NCI-H1436 (cell line): ENCODE measurements at regions not wholly inside any gene's neighbourhood (a gene's known extent, or its start where the extent isn't known, plus 50 kb on each side); places are given as distances from the start of the nearest gene placed in this dataset.
A peak's percentile ranks its signal among the peaks of the same experiment; 100 is the strongest.
"Not testable (repeated sequence)": the region's sequence is repeated elsewhere in the genome, so short reads cannot be mapped to it uniquely, and the experiment has no call there.

Experiments used
- DNase-seq: peaks from one replicate; lab custom pipeline; 2025; lab: John Stamatoyannopoulos, UW

DNA sequence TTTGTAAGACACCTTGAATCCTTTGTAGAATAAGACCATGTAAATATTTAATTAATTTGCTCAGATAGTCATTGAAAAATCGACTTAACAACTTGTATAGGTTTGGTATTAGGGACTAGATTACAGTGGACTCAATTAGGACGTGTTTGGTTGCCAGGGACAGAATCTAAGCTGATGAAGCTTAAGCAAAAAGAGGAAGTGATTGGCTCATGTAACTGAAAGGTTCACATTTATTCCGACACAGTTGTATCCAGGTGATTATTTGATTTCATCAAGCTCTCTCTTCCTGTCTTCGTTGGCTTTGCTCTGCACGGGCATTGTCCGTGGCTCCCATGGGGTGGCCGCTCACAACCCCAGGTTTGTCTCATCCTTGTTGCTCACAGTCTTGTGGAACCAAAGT lies 146.4 kb downstream of the C11orf91 start:
- DNase-seq = no peak

DNA sequence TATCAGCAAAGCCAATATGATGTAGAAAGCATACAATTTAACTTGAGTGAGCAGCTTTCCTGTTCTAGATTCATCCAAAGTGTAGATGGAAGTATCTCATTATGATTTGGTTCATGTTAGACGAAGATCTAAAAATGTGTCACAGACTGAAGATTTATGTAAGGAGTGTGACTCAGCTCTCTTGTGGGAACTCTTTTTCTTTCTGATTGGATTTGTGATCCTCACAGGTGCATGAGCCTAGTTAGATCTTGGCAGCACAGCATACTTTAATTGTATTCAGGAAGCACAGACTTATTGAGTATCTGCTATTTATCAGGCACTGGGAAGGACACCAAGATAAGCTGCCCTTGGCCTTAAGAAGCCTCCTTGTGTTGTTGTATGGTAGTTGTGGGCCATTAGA lies 147.1 kb downstream of the C11orf91 start:
- DNase-seq = peak; percentile 45

DNA sequence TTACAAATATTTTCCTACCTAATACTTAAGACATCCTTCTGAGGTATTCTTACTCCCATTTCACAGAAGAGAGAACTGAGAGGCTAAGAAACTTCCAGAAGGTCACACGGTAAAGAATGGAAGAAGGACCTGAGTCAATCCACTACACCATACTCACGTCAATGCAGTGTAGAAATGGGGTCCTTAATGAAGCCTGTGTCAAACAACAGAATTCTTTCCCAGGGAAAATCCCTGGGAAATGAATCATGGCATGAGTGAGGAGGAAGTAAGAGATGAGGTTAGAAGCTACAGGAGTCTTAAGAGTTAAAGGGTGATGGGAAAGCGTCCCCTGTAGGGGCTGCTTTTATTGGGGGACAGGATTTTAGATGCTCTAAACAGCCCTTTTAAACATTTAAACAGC lies 147.9 kb downstream of the C11orf91 start:
- no peak for DNase-seq

DNA sequence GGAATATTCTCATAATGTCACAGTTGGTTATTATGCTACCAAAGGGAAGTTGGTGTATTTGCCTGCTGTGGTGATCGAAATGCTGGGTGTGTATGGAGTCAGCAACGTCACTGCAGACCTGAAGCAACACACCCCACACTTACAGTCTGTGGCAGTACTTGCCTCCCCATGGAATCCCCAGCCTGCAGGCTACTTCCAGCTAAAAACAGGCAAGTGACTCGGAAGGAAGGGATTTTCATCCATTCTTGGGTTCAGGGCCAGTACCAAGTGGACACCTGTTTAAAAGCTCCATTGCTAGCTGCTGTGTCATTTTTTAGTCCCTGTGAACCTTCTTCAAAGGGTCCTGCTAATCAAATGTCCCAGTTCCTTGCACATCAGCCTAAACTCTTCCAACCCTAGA lies 149.6 kb downstream of the C11orf91 start:
- no peak for DNase-seq

DNA sequence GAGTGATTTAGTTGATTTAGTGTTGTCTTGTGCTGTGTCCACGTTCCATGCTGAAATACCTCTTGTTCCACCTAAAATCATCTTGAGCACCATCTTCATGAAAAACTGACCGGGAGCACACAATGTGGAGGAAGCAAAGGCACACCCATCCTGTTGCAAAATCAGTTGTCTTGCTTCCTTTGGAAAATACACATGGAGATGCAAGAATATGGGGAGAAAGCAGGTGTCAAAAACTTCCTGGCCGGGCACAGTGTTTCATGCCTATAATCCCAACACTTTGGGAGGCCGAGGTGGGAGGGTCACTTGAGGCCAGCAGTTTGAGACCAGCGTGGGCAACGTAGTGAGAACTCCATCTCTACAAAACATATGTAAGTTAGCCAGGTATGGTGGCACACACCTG lies 151.1 kb downstream of the C11orf91 start:
- DNase-seq = no peak

DNA sequence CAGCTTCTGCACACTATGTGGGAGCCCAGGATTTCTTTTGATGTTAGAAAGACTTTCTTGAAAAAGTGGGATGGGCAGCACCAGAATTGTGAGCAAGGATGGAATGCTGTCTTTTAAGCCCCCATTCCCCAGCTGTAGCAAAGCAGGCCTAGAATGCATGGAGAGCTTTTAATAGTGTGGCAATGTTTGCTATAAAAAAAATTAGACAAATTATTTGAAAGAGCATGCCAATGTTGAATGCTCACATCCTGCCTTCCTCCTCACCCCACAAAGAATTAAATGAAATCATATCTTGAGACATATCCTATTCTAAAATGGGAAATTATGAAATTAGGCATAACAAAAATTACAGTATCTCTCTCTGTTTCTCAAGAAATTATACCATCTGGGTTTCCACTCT lies 154.7 kb downstream of the C11orf91 start:
- no peak for DNase-seq

DNA sequence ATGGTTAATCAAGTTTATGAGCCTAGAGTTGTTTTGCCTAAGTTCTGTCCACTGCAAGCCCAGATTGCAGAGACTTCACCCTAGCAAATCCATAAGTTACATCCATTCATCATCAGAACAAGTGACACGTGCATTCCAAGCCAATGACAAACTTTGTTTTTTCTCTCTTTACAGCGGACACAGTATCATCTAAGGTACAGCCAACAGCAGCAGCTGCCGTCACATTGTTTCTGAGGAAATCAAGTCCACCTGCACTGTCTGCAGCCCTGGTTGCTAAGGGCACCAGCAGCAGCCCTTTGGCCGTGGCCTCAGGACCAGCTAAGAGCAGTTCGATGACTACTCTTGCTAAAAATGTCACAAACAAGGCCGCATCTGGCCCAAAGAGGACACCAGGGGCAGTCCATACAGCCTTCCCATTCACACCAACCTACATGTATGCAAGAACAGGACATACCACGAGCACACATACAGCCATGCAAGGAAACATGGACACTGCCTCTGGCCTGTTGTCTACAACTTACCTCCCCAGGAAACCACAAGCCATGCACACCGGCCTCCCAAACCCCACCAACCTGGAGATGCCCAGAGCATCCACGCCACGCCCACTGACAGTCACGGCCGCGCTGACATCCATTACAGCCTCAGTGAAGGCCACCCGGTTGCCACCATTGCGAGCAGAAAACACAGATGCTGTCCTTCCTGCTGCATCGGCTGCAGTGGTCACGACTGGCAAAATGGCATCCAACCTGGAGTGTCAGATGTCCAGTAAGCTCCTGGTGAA lies 155.8 kb downstream of the C11orf91 start:
- no peak for DNase-seq

DNA sequence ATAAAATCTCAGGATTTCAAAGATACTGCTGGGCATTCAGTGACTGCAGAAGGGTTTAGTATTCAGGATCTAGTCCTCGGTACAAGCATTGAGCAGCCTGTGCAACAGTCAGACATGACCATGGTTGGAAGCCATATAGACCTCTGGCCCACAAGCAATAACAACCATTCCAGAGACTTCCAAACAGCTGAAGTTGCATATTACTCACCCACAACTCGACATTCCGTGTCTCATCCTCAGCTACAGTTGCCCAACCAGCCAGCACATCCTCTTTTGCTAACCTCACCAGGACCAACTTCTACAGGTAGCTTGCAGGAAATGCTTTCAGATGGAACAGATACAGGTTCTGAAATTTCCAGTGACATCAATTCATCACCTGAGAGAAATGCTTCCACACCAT lies 156.8 kb downstream of the C11orf91 start:
- no peak for DNase-seq

DNA sequence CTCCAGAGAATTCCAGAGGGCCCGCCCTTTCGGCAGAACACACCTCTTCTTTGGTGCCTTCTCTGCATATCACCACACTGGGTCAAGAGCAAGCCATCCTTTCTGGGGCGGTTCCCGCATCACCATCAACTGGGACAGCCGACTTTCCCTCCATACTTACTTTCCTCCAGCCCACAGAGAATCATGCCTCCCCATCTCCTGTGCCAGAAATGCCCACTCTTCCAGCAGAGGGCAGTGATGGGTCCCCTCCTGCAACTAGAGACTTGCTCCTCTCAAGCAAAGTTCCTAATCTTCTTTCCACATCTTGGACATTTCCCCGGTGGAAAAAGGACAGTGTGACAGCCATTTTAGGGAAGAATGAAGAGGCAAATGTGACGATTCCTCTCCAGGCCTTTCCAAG lies 157.7 kb downstream of the C11orf91 start:
- peak; percentile 10 for DNase-seq

DNA sequence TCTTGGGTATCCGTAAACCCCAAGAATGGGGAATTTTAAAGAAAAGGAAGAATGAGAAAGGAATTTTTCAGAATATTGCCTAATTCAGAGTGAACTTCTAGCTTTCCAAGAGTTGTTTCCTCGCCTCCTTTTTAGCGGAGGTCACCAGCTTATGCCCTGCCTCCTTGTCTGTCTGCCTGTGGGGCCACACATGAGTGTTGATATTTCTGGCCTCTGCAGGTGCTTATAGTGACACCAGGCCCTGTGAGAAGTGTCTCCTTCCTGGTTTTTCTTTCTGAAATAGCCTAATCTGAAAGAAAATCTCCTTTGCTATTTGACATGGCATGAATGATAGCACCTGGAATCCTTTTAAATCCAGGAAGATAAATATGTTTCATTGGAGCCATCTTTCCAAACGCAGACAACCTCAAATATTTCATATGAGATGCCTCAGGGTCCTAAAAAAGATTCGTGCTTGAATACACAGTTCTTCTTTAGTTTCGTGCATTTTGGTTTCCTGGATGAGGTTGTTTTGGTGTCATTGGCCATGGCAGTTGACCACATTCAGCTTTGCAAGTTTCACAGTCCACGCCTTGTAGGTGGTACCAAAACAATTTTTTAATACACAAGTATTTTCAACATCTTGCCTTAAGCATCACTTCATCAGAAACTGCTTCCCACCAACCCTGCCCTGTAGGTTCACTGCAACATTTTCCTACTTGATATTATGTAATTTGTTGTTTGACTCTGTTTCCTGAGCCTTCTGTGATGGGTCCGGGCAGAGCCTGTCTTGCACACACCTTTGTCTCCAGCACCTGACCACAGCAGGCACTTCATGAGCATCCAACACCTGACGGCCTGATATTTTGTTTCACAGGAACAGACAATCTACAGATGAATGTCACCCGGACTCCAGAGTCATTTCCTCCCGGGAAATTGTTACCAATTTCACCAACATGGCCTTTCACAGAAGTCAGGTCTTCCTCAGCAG lies 159.4 kb downstream of the C11orf91 start:
- DNase-seq = no peak

DNA sequence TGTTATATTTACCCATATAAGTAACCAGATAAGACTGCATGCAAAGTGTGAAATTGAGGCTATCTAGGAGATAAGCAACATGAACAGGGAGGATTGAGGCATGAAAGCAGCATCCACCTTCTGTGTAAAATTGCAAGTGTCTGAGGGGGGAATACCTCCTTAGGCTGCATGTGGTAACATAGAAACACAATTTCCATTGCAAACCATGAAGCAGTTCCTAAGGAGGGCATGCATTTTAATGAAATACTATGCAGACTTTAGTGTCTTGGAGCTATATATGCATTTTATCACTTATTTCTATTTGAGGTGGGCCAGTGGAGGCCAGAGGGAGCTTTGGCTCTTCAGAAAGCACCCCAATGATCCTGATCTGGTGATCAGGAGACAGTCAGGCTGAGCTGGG lies 160.2 kb downstream of the C11orf91 start:
- DNase-seq = no peak

DNA sequence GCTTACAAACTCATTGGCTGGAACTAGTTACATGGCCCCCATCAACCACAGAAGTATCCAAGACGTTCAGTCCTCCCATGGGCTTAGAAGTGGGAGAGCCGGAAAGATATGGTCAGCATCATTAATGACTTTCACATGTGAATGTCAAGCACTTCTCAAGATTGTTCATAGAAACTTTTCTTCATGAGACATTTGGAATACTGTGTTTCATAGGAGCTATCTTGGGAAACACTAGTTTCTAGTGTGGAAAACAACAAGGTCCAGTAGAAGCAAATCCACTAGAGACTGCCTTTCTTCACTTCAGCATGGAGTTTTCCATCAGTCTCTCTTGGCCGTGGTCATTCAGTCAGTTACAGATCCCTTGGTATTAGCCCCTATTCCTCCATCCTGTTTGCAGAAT lies 160.9 kb downstream of the C11orf91 start:
- no peak for DNase-seq

DNA sequence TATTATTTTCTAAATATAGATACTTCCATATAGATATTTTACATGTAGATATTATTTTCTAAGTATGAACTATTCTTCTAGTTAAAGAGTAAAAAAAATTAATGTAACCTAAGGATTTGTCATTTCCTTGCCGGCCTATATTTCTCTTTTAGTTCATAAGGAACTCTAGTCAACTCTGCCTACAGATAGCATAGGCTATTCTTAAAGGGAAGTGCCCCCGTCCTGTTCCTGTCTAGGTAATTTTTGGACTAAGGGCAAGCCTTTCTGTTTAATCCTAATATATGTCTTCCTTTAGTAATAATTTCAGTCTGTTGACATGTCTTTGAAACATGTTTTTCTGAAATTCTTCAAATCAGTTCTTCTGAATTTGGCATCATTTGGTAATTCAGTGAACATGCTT lies 161.9 kb downstream of the C11orf91 start:
- DNase-seq = no peak

DNA sequence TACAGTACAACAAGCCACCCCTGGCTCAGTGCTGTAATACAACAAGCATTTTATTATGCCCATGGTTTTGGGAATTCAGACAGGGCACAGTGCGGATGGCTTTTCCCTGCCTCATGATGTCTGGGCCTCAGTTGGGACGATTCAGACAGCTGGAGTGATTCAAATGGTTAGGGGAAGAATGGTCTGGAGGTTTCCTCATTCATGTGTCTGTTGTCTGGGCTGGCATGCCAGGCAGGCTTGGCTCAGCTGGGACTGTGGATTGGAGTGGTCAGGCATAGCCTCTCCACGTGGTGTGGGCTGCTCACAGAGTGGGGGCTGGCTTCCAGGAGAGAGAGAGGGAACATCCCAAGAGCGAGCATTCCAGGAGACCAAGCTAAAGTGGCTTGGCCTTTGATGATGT lies 164.4 kb downstream of the C11orf91 start:
- DNase-seq = no peak

DNA sequence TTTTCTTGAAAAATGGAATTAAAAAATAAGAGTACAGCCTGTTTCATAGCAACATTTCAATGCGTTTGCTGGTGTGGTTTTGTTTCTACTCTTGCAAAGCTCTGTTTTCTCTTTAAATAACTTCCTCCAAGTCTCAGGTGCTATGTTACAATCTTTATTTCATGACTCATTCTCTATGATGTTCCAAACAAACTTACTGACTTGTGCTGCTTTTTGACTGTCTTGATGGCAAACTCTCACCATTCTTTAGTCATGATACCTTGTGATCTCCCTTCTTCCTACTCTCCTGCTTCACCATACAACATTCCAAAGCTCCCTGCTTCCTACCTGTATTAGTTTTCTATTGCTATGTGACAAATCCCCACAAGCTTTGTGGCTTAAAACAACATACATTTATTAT lies 166.1 kb downstream of the C11orf91 start:
- DNase-seq = no peak

DNA sequence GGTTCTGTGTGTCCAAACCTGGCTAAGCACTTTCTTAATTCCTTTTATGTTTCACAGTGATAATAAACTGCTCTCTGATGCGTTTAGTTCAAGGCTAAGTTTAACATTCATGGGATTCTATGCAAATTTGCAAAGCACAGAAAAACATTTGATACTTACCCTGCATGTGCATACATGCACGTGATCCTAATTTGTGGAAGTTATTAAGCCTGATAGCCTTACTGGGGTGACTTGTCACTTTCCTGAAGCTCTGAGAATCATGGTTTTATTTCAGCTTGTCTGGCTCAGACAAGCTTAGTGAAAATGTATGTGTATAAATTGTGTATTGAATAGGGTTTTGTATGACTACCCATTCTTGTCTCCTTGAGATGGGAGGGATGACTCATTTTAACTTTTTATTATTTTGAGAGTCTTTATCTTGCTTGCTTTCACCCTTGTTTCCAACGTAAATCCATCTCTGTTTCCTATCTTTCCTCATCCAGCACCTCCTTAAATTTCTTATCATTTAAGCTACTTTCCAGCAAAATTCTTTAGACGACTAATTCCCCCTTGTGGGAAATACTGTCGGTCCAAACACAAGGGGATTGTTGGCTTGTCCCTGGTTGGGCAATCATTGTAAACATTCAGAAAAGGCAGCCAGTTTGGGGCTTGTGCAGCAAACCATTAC lies 167.1 kb downstream of the C11orf91 start:
- no peak for DNase-seq

DNA sequence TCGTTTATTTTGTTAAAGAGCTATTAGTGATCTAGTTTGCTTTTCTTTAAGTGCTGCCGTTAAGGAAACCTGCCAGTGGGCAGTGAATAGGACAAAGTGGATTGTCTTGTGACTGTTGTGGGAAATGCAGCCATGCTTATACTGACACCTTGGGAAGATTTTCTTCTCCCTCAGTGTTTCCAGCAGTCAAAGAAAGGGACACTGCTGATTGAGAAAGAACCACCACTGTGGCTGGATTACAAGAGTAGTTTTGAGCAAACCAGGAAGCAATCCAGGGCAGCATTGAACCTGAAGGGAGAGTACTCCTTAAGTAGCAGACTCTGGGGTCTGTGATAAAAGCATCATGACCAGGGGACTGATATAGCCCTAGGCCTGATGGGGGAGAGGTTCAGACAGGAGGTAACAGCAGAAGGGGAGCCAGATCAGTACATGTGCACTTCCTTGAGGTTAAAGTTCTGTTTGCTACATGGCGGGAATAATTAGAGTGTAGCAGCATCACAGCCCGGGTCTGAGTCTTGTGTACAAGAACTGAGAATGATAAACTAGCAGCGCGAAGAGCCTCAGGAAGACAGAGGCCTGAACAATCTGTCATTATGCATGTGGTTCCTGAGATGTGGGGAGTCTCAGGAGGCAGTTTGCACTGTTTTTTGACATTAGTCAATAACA lies 167.8 kb downstream of the C11orf91 start:
- no peak for DNase-seq

DNA sequence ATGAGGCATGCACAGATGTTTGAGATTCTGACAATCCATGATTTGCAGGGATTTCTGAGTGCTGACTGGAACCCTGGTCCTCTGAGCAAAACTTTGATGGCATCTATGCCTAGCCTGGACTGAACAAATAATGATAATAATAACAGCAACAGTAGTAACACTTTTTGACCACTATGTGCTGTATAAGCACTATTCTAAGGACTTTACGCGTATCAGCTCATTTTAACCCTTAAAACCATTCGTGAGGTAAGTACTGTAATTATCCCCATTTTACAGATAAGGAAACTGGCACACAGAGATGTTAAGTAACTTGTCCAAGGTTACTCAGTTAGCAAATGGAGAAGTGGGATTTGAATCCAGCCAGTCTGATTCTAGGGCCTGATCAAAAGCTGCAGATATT lies 168.4 kb downstream of the C11orf91 start:
- DNase-seq = no peak

DNA sequence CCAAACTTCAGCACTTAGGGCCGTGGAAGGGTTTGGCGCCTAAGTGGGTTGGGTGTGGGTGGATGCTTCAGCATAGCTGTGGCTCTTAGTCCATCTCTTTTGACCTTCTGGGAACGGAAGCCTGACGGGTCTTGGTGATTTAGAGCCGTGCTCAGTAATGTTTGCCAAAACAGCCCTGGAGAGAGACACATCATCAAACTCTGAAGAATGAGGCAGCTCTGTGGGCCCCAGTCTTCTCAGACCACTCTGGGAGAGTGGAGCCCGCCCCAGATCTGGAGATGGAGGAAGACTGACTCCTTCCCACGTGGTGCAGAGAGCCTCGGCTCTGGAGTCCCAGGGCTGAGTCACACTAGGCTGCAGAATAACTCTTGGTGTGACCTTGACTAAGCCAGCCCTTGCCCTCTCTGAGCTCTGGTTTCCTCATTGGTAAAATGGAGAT lies 168.9 kb downstream of the C11orf91 start:
- no peak for DNase-seq

DNA sequence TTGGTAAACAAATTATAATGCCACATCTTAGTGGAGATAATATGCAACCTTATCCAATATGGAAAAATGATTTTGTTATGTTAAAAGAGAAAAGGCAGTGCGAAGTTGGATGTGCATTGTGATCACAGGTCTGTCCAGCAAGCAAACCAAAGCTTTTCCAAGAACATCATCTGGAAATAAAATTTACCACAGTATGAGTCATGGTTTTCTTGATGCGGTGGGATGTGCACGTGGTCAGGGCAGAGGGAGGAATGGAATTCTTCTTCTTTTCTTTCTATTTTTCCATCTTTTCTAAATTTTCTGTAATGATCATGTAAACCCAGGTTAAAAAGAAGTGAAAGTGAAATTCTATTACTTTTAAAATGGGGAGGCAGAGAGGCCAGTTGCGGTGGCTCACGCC lies 169.8 kb downstream of the C11orf91 start:
- DNase-seq = no peak

DNA sequence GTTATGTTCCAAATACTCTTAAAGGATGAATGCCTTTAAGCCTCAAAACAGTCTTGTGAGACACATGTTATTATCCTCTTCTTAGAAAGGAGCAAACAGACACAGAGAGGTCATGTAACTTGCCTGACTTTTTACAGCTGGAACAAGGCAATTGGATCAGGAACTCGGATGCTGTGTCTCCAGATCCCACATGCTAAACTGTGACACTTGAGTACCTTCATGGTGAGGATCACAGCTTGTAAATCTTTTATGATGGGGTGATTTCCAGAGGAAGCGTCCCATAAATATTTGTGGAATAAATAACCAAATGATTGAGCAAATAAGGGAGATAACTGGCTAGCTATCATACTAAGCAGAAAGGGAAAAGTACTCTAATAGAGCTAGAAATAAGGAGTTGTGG lies 171.2 kb downstream of the C11orf91 start:
- no peak for DNase-seq

DNA sequence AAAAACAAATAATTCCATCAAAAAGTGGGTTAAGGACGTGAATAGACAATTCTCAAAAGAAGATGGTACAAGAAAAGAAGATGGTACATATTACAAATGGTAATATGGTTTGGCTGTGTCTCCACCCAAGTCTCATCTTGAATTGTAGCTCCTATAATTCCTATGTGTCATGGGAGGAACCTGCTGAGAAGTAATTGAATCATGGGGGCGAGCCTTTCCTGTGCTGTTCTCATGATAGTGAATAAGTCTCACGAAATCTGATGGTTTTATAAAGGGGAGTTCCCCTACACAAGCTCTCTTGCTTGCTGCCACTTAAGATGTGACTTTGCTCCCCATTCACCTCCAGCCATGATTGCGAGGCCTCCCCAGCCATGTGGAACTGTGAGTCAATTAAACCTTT lies 172.9 kb downstream of the C11orf91 start:
- not testable (repeated sequence) for DNase-seq
